ENCODE measurements at regions not wholly inside any gene's neighbourhood (a gene's known extent, or its start where the extent isn't known, plus 50 kb on each side); places are given as distances from the start of the nearest gene placed in this dataset.
"Not testable (repeated sequence)": the region's sequence is repeated elsewhere in the genome, so short reads cannot be mapped to it uniquely, and the experiment has no call there.

- DNase-seq (ENCODE audit: low read depth): no peak
These were observed 1452.2 kb upstream of the ACVR2A start for GRCh38 chr2:146392631-146393030.

DNA sequence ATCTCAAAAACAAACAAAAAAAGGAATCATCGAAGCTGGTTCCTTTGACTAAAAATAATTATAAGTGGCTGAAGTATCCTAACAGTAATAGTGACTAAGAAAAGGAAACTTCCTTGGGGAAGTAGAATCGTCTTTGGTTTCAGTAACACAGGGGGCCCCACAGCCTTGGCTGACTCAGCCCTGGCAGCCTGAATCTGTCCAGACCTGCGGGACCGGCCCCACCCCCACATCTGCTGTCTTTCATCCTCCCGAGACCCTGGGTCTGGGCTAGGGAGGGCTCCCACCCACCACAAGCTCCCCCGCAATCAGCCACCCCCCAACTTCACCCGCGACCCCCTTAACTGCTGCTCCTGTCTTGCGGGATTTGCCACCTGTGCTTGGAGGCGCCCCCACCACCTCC, 1452.6 kb upstream of the ACVR2A start:
- DNase-seq (ENCODE audit: low read depth): no peak

- no peak for DNase-seq (ENCODE audit: low read depth)
These were observed 1456.1 kb upstream of the ACVR2A start for GRCh38 chr2:146388757-146389156.

- DNase-seq (ENCODE audit: low read depth): no peak
These were observed 1458.7 kb upstream of the ACVR2A start for GRCh38 chr2:146386096-146386495.

DNA sequence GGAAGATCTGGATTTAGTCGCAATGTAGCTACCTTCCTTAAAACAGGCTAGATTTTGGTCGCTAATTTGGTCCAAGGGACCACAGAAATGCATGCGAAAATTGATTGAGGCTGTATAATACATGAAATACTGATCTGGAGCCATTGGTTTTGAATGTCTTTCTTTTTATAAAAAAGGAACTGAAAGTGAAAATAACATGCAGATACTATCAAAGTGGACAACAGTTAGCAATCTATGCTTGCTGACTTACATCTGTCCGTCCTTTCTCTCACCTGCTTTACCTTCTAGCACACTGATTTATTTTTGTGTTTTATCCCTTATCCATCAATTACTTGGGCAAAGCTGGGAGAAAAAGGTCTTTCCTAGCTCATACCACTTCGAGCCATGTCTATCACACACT, 1459.8 kb upstream of the ACVR2A start:
- DNase-seq (ENCODE audit: low read depth): no peak

DNA sequence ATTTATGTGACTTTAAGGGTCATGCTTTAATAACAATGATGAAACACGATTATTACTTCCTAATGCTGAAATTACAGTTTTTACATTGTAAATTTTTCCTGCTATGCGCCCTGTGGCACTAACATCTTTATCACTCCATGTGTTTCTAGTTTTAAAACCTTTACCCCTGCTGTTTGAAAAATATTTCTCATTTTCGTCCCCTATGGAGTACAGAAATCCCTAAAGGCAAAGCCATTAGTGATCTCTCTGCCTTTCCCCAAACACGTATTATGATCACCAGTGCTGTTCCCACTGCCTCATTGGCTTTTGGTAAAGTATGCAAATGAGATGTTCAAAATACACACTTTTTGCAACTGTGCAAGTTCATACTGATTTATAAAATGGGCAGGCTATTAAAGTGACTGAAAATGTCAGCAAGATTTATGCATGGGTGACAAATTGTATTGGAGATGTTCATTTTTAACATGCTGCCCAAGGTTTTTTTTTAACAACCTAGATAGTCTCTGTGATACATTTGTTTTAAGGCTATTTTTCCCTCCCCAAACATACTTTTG, 1468.2 kb upstream of the ACVR2A start:
- DNase-seq (ENCODE audit: low read depth): no peak

DNA sequence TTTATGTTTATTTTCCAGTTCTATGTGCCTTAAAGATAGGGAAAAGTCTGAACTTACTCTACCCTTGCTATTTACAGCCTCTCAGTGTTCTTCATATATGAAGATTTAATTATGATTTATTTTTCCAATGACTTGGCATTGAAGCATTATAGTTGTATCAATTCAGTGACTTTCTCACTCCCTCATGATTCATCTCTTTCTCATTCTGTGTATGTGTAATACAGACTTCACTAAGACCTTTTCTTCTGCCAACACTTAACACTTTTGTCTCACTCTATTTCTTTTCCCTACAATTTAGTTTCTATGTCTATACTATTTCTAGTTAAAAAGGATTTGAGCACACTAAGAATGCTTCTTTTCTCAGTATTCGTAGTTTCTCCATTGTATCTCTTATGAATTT, 1470.3 kb upstream of the ACVR2A start:
- DNase-seq (ENCODE audit: low read depth): no peak

DNA sequence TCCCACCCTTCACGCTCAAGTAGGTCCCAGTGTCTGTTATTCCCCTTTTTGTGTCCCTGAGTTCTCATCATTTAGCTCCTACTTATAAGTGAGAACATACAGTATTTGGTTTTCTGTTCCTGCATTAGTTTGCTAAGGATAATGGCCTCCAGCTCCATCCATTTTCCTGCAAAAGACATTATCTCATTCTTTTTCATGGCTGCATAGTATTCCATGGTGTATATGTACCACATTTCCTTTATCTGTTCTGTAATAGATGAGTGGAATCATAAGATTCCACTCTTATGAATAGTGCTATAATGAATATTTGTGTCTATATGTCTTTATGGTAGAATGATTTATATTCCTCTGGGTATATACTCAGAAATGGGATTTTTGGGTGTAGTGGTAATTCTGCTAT, 1473.5 kb upstream of the ACVR2A start:
- DNase-seq (ENCODE audit: low read depth): not testable (repeated sequence)

GRCh38 chr2:146370826-146371225, 1474.0 kb upstream of the ACVR2A start:
- DNase-seq (ENCODE audit: low read depth): peak; percentile 60

DNA sequence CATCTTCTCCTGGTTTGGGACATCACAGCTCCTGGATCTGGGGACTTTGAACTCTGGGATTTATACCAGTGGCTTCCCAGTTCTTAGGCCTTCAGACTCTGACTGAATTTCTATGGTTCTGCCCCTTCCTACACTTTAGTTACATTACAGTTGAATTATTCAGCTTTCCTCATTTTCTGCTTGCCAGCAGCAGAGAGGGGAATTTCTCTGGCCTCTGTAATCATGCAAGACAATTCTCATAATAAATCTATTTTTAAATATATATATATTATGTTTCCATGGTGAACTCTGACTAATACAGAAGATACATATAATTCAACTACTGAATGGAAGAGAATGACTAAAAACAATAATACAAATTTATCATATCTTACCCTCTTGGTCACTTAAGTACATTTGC, 1478.6 kb upstream of the ACVR2A start:
- DNase-seq (ENCODE audit: low read depth): no peak

- DNase-seq (ENCODE audit: low read depth): no peak
These were observed 1479.8 kb upstream of the ACVR2A start for GRCh38 chr2:146365041-146365440.

GRCh38 chr2:146363731-146364130, 1481.1 kb upstream of the ACVR2A start:
- DNase-seq (ENCODE audit: low read depth): no peak

- DNase-seq (ENCODE audit: low read depth): no peak
These were observed 1493.1 kb upstream of the ACVR2A start for GRCh38 chr2:146351689-146352088.

DNA sequence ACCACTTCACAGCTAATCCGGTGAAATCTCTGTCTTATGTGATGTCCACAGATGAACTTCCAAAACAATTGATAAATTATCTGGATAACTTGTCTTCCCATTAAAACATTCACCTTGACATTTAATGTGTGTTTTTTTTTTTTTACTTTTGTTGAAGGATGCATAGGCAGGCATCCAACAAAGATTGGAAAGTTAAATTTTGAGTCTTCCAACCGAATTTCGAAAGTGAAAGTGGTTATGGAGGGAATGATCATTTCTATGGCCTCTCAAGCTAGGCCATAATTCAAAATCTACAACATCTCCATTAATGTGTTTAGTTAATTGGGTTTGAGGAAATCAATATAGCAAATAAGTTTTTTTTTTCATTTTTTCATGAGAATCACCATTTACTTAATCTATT, 1495.5 kb upstream of the ACVR2A start:
- no peak for DNase-seq (ENCODE audit: low read depth)

- DNase-seq (ENCODE audit: low read depth): peak; percentile 49
These were observed 1519.9 kb upstream of the ACVR2A start for GRCh38 chr2:146324951-146325350.

DNA sequence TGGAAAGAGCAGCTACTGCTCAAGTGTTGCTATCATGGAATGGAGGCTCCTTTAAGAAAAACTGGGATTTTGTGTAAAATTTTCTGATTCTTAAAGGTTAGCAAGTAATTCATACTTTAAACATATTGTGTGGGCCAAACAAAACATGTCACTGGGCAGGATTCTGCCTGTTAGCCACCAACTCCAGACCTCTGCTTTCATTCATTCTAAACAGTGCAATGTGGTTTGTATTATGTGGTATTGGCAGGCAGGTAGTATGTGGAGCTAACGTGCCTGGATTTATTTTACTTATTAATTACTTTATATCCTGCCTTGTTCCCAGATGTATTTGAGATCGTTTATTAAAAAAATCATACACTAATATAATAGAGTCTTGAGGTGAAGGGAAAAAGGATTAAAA, 1521.3 kb upstream of the ACVR2A start:
- DNase-seq (ENCODE audit: low read depth): no peak

- DNase-seq (ENCODE audit: low read depth): no peak
These were observed 1523.7 kb upstream of the ACVR2A start for GRCh38 chr2:146321175-146321574.

DNA sequence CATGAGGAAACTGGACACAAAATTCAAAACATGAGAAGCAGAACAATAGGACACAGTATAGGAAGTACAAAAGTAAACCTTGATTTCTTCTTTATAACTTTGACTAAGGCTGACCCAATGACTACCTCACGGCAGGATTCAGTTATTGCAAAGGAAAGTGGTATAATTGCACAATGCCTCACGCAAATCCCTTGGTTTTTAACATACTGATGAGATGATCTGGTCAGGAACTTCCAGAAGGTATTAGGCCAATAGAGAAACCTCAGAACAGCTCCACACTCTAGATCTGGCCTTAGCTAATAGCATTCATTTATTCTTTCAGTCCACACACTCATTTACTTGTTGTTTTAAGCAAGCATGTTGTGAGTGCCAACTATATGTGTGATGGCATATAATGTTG, 1526.9 kb upstream of the ACVR2A start:
- DNase-seq (ENCODE audit: low read depth): peak; percentile 83

DNA sequence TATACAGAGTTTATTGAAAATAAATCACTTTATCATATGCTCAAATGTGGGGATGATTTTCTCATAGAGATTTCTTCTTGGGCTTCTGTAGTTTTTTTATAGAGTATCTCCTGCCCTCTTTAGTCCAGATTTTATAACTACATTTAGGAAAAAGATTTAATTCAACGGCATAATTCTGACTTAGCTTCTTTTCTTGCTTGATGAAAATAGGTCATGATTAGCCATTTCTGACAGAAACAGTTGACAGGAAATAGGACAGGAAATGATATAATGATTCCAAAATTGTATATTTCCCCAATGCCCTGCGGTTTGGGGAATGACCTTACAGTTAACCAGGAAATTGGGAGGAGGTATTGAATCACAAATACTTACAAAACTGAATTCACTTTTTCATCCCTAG, 1531.9 kb upstream of the ACVR2A start:
- DNase-seq (ENCODE audit: low read depth): peak; percentile 65

DNA sequence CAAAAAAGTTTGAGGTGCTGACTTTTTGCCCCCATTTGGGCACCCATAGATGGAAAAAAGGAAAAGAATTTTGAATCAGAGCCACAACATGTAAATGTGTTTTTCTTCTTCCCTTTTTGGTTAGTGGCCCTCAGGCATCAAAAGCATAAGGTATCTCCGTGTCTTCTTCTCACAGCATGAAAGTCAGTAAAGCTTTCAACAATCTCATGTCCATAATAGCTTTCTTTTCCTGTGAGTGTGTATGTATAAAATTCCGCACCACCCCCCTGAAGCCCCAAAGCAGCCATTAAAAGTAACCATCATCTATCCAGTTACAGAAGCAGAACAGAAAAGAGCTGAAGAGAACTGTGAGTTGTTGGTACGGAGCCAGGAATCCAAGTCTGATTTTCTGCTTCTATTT, 1539.7 kb upstream of the ACVR2A start:
- DNase-seq (ENCODE audit: low read depth): no peak

DNA sequence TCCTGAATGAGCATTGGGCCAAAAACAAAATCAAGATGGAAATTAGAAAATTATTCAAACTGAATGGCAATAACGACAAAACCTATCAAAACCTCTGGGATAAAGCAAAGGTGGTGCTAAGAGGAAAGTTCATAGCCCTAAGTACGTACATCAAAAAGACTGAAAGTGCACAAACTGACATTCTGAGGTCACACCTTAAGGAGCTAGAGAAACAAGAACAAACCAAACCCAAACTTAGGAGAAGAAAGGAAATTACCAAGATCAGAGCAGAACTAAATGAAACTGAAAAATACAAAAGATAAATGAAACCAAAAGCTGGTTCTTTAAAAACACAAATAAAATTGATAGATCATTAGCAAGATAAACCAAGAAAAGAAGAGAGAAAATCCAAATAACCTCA, 1543.5 kb upstream of the ACVR2A start:
- DNase-seq (ENCODE audit: low read depth): no peak

DNA sequence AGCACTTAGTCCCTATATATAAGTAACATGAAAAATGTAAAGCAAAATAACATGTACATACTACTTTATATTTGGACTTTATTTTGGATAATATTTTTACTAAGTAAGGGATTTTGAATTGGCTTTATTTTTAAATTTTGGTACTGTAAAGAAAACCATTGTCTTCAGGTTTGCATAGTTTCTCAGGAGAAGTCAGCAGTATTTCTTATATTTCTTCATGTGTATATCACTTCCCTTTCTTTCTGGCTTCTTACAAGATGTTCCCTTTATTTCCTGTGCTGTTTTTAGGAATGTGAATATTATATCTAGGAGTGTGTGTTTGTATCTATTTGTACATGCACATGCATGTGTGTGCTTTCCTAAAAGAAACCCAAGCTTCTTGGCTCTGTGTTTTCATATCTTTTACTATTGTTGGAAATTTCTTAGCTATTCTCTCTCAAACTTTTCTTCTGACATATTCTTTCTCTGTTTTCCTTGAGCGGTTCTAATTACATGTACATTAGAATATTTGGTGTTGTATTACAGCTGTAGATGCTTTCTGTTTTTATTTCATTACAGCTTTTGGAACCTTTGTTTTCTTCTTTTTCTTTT, 1549.7 kb upstream of the ACVR2A start:
- DNase-seq (ENCODE audit: low read depth): no peak

GRCh38 chr2:146287281-146287680, 1557.5 kb upstream of the ACVR2A start:
- DNase-seq (ENCODE audit: low read depth): no peak

- no peak for DNase-seq (ENCODE audit: low read depth)
These were observed 1565.9 kb upstream of the ACVR2A start for GRCh38 chr2:146278881-146279280.
